ENCODE measurements at regions not wholly inside any gene's neighbourhood (a gene's known extent, or its start where the extent isn't known, plus 50 kb on each side); places are given as distances from the start of the nearest gene placed in this dataset.
"Not testable (repeated sequence)": the region's sequence is repeated elsewhere in the genome, so short reads cannot be mapped to it uniquely, and the experiment has no call there.

GRCh38 chr1:149677359-149677758 lies 93.7 kb downstream of the PPIAL4C start:
- H3K79me2 ChIP-seq (ENCODE audit: control insufficient read depth, insufficient read depth, low read length); H4K20me1 ChIP-seq (replicated peaks; ENCODE audit: control insufficient read depth, insufficient read depth, low read length); H3K9me1 ChIP-seq (ENCODE audit: control insufficient read depth, insufficient read depth, low read length); ATAC-seq; POLR2A ChIA-PET; H3K9me3 ChIP-seq (replicated peaks; ENCODE audit: control insufficient read depth, insufficient read depth, low read depth, low read length); H3K36me3 ChIP-seq (ENCODE audit: control insufficient read depth, insufficient read depth, low read length); CTCF ChIA-PET (ENCODE audit: low intra/inter-chr PET ratio); H3K4me1 ChIP-seq (replicated peaks in 1 of 2; ENCODE audit: control insufficient read depth in 2 of 2, insufficient read depth in 2 of 2, low read length in 2 of 2); DNase-seq (ENCODE audit: extremely low read depth in 1 of 4, low spot score in 3 of 4); in situ Hi-C loops (cut with MboI); H3K27ac ChIP-seq (ENCODE audit: extremely low read depth, low read depth, low read length); FAIRE-seq; intact Hi-C loops (cut with micrococcal nuclease); BruUV-seq (replicated peaks); H3K9ac ChIP-seq (ENCODE audit: insufficient read depth in 1 of 2, low read depth in 2 of 2, low read length in 2 of 2); H3K4me2 ChIP-seq (ENCODE audit: insufficient read depth, low read length); H2AFZ ChIP-seq (ENCODE audit: low read depth, low read length); H3K27me3 ChIP-seq (ENCODE audit: control insufficient read depth in 2 of 2, insufficient read depth in 2 of 2, low read length in 2 of 2); H3K4me3 ChIP-seq: not testable (repeated sequence)
- WGBS (ENCODE audit: insufficient coverage, low coverage, missing lambda C conversion rate), result 0% methylated on average over 5 of the region's 5 CpGs

- H3K9ac ChIP-seq (ENCODE audit: insufficient read depth in 1 of 2, low read depth in 2 of 2, low read length in 2 of 2); H3K27me3 ChIP-seq (ENCODE audit: control insufficient read depth in 2 of 2, insufficient read depth in 2 of 2, low read length in 2 of 2); H3K27ac ChIP-seq (ENCODE audit: extremely low read depth, low read depth, low read length); H3K9me1 ChIP-seq (ENCODE audit: control insufficient read depth, insufficient read depth, low read length); H3K9me3 ChIP-seq (replicated peaks; ENCODE audit: control insufficient read depth, insufficient read depth, low read depth, low read length); H3K4me3 ChIP-seq; POLR2A ChIA-PET; H3K79me2 ChIP-seq (ENCODE audit: control insufficient read depth, insufficient read depth, low read length); CTCF ChIA-PET (ENCODE audit: low intra/inter-chr PET ratio); DNase-seq (ENCODE audit: extremely low read depth in 1 of 4, low spot score in 3 of 4); H3K4me2 ChIP-seq (ENCODE audit: insufficient read depth, low read length); H4K20me1 ChIP-seq (replicated peaks; ENCODE audit: control insufficient read depth, insufficient read depth, low read length); in situ Hi-C loops (cut with MboI); BruUV-seq (replicated peaks); intact Hi-C loops (cut with micrococcal nuclease); H2AFZ ChIP-seq (ENCODE audit: low read depth, low read length); H3K36me3 ChIP-seq (ENCODE audit: control insufficient read depth, insufficient read depth, low read length); H3K4me1 ChIP-seq (replicated peaks in 1 of 2; ENCODE audit: control insufficient read depth in 2 of 2, insufficient read depth in 2 of 2, low read length in 2 of 2): not testable (repeated sequence)
- peak; percentile 100 for ATAC-seq
- no CpG with 5 or more reads among the region's 3 CpGs for WGBS (ENCODE audit: insufficient coverage, low coverage, missing lambda C conversion rate)
- peak; percentile 87 for FAIRE-seq
Observed at GRCh38 chr1:149686593-149687238, 95.8 kb upstream of the FCGR1A start.

- ATAC-seq; H3K27ac ChIP-seq (ENCODE audit: extremely low read depth, low read depth, low read length); H3K4me3 ChIP-seq; H3K9ac ChIP-seq (ENCODE audit: insufficient read depth in 1 of 2, low read depth in 2 of 2, low read length in 2 of 2); H3K9me3 ChIP-seq (replicated peaks; ENCODE audit: control insufficient read depth, insufficient read depth, low read depth, low read length); H3K36me3 ChIP-seq (ENCODE audit: control insufficient read depth, insufficient read depth, low read length); intact Hi-C loops (cut with micrococcal nuclease); H3K27me3 ChIP-seq (ENCODE audit: control insufficient read depth in 2 of 2, insufficient read depth in 2 of 2, low read length in 2 of 2); BruUV-seq (replicated peaks); CTCF ChIA-PET (ENCODE audit: low intra/inter-chr PET ratio); DNase-seq (ENCODE audit: extremely low read depth in 1 of 4, low spot score in 3 of 4); FAIRE-seq; H3K9me1 ChIP-seq (ENCODE audit: control insufficient read depth, insufficient read depth, low read length); H2AFZ ChIP-seq (ENCODE audit: low read depth, low read length); H3K4me2 ChIP-seq (ENCODE audit: insufficient read depth, low read length); H3K79me2 ChIP-seq (ENCODE audit: control insufficient read depth, insufficient read depth, low read length); H3K4me1 ChIP-seq (replicated peaks in 1 of 2; ENCODE audit: control insufficient read depth in 2 of 2, insufficient read depth in 2 of 2, low read length in 2 of 2); H4K20me1 ChIP-seq (replicated peaks; ENCODE audit: control insufficient read depth, insufficient read depth, low read length); POLR2A ChIA-PET; in situ Hi-C loops (cut with MboI): not testable (repeated sequence)
- WGBS (ENCODE audit: insufficient coverage, low coverage, missing lambda C conversion rate), result 26% methylated on average over 4 of the region's 6 CpGs
Observed at GRCh38 chr1:149691399-149691798, 91.1 kb upstream of the FCGR1A start.

Measured in K562 (cell line).